HEK293T (cell line): ENCODE measurements at regions not wholly inside any gene's neighbourhood (a gene's known extent, or its start where the extent isn't known, plus 50 kb on each side); places are given as distances from the start of the nearest gene placed in this dataset.

ENCODE experiments used
- CTCF ChIA-PET: fragments of 350-600 bp; formaldehyde crosslinking; extraction: SDS; loops from one replicate; lab custom pipeline; 2021; ENCODE audit warnings: antibody characterized with exemption, inconsistent platforms; lab: Yijun Ruan, JAX
- POLR2A ChIA-PET: fragments of 350-600 bp; formaldehyde crosslinking; extraction: SDS; loops from one replicate; lab custom pipeline; 2020; ENCODE audit warnings: antibody characterized with exemption, inconsistent platforms; lab: Yijun Ruan, JAX
- DNase-seq: peaks from one replicate; pipeline ENCODE4 v3.0.0; 2012; ENCODE audit warnings: mixed read lengths; ENCODE audit errors: extremely low spot score
- ARNT ChIP-seq: fragments of 450-650 bp; IDR thresholded peaks from 2 replicates; pipeline ENCODE4 v1.6.1; 2017; ENCODE audit warnings: mild to moderate bottlenecking
- BHLHE40 ChIP-seq: fragments of 450-650 bp; IDR thresholded peaks from 2 replicates; pipeline ENCODE4 v1.6.1; 2016; ENCODE audit warnings: mild to moderate bottlenecking, moderate library complexity, borderline replicate concordance
- CTBP1 ChIP-seq: fragments of 450-650 bp; IDR thresholded peaks from 2 replicates; pipeline ENCODE4 v1.6.1; 2016; ENCODE audit warnings: borderline replicate concordance
- ELF4 ChIP-seq: fragments of 450-650 bp; IDR thresholded peaks from 2 replicates; pipeline ENCODE4 v1.6.1; 2017; ENCODE audit warnings: antibody characterized with exemption
- FOXA1 ChIP-seq: fragments of 450-650 bp; IDR thresholded peaks from 2 replicates; pipeline ENCODE4 v1.6.1; 2016; ENCODE audit warnings: mild to moderate bottlenecking
- FOXK2 ChIP-seq: fragments of 450-650 bp; IDR thresholded peaks from 2 replicates; pipeline ENCODE4 v1.6.1; 2016; ENCODE audit warnings: mild to moderate bottlenecking
- FOXM1 ChIP-seq: fragments of 450-650 bp; IDR thresholded peaks from 2 replicates; pipeline ENCODE4 v1.6.1; 2017; ENCODE audit warnings: mild to moderate bottlenecking, borderline replicate concordance
- HDGF ChIP-seq: fragments of 450-650 bp; IDR thresholded peaks from 2 replicates; pipeline ENCODE4 v1.6.1; 2017; ENCODE audit warnings: antibody characterized with exemption, borderline replicate concordance
- L3MBTL2 ChIP-seq: fragments of 450-650 bp; conservative IDR thresholded peaks from 2 replicates; pipeline ENCODE4 v1.6.1; 2016; ENCODE audit warnings: mild to moderate bottlenecking
- LEF1 ChIP-seq: fragments of 450-650 bp; IDR thresholded peaks from 2 replicates; pipeline ENCODE4 v1.6.1; 2017; ENCODE audit warnings: mild to moderate bottlenecking, borderline replicate concordance
- NFRKB ChIP-seq: fragments of 450-650 bp; IDR thresholded peaks from 2 replicates; pipeline ENCODE4 v1.6.1; 2016; ENCODE audit warnings: mild to moderate bottlenecking, moderate library complexity
- PKNOX1 ChIP-seq: fragments of 450-650 bp; IDR thresholded peaks from 2 replicates; pipeline ENCODE4 v1.6.1; 2016
- SP1 ChIP-seq: fragments of 450-650 bp; IDR thresholded peaks from 2 replicates; pipeline ENCODE4 v1.6.1; 2017
- SUZ12 ChIP-seq: fragments of 450-650 bp; IDR thresholded peaks from 2 replicates; pipeline ENCODE4 v1.6.1; 2016; ENCODE audit warnings: mild to moderate bottlenecking
- TARDBP ChIP-seq: fragments of 450-650 bp; IDR thresholded peaks from 2 replicates; pipeline ENCODE4 v1.6.1; 2016
- ZNF384 ChIP-seq: fragments of 450-650 bp; IDR thresholded peaks from 2 replicates; pipeline ENCODE4 v1.6.1; 2016

- TF ChIP-seq LEF1: no peak
- ChIA-PET CTCF (no interaction called here), POLR2A (no interaction called here)
- no peak for DNase-seq
Measured at GRCh38 chr14:101047326-101047725, 143.8 kb upstream of the RTL1 start.

- CTCF ChIA-PET: no interaction called here
- POLR2A ChIA-PET: no interaction called here
- TF ChIP-seq CTBP1: no peak
- no peak for TF ChIP-seq SUZ12
- no peak for TF ChIP-seq NFRKB
- TF ChIP-seq FOXM1: no peak
- TF ChIP-seq PKNOX1: no peak
- no peak for DNase-seq
Measured at GRCh38 chr14:101048766-101049165, 145.2 kb upstream of the RTL1 start.

- ChIA-PET CTCF (no interaction called here), POLR2A (no interaction called here)
- no peak for DNase-seq
- TF ChIP-seq FOXK2 (no peak), SP1 (no peak), HDGF (no peak), ZNF384 (no peak), ELF4 (no peak), SUZ12 (no peak), NFRKB (no peak), FOXM1 (no peak), ARNT (no peak), BHLHE40 (no peak), L3MBTL2 (no peak), PKNOX1 (no peak), TARDBP (no peak), FOXA1 (no peak), LEF1 (no peak), CTBP1 (no peak)
Measured at GRCh38 chr14:101049511-101049910, 146.0 kb upstream of the RTL1 start.

- ChIA-PET CTCF (no interaction called here), POLR2A (no interaction called here)
- no peak for TF ChIP-seq PKNOX1
- TF ChIP-seq BHLHE40: no peak
- TF ChIP-seq TARDBP: no peak
- no peak for DNase-seq
Measured at GRCh38 chr14:101049942-101050341, 146.4 kb upstream of the RTL1 start.

- CTCF ChIA-PET: no interaction called here
- POLR2A ChIA-PET: no interaction called here
- no peak for DNase-seq
- TF ChIP-seq ELF4 (no peak), BHLHE40 (no peak), ARNT (no peak), FOXA1 (no peak), L3MBTL2 (no peak), FOXM1 (no peak)
Measured at GRCh38 chr14:101050901-101051490, 147.5 kb upstream of the RTL1 start.

GRCh38 chr14:101054671-101055070 lies 151.1 kb upstream of the RTL1 start:
- ChIA-PET CTCF (no interaction called here), POLR2A (no interaction called here)
- TF ChIP-seq PKNOX1 (no peak), CTBP1 (no peak), HDGF (no peak), TARDBP (no peak), FOXK2 (no peak), FOXM1 (no peak), NFRKB (no peak), BHLHE40 (no peak), SP1 (no peak), ELF4 (no peak), L3MBTL2 (no peak), ARNT (no peak), LEF1 (no peak), FOXA1 (no peak), ZNF384 (no peak), SUZ12 (no peak)
- DNase-seq: no peak
